Anterior cingulate cortex (tissue), 58 donors: ENCODE measurements at regions not wholly inside any gene's neighbourhood (a gene's known extent, or its start where the extent isn't known, plus 50 kb on each side); places are given as distances from the start of the nearest gene placed in this dataset.
A peak's percentile ranks its signal among the peaks of the same experiment; 100 is the strongest.
"Not testable (repeated sequence)": the region's sequence is repeated elsewhere in the genome, so short reads cannot be mapped to it uniquely, and the experiment has no call there.

Source experiments
- DNase-seq, 58 donors: peaks; one replicate each; lab custom pipeline; 2025; lab: John Stamatoyannopoulos, UW

DNA sequence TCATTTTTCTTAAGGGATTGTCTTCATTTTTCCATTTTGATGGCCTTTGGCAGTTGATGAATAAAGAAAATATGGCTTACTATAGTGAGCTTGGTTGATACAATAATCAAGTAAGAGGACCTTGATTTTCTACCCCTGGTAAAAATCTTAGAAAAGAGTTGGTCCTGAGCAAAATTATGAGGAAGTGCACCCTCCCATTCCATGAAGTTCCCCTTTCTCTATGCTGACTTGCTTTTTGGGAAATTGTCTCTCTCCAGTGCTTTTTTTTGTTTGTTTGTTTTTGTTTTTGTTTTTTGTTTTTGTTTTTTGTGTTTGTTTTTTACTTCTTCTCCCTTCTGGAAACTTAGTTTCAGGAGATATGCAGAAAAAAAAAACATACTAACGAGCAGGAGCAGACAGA is 449.2 kb upstream of the ACTBL2 start:
- no peak for DNase-seq

DNA sequence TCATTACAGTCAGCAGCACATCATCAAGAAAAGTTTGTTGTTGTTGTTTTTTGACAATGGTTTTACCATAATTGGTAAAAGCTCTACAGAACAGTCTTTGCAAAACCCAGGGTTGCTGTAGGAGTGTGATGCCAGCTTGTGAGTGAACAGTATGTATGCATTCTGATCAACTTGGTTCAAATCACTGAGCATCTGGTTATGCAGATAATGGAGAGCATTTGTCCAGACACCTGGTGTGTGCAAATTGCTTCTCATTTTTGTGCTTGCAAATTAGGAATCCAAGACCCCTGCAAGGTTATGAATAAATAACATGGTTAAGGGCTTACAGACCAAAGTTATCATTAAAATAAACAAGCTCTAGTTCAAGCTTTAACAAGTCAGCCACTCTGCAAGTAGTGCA is 448.7 kb upstream of the ACTBL2 start:
- peak in 2 of 58 donors; percentile 1 to 15 for DNase-seq

DNA sequence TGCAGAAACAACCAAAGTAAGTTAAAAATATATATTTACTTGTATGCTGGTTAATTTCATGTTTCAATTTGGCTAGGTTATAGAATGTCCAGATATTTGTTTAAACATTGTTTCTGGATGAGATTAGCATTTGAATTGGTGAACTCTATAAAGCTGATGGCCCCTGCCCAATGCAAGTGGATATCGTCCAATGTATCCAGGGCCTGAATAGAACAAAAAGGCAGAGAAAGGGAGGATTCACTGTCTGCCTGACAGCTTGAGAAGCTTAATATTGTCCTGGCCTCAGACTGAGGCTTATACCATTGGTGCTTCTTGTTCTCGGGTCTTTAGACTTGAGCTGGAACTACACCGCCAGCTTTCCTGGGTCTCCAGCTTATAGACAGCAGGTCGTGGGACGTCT is 446.7 kb upstream of the ACTBL2 start:
- no peak for DNase-seq

DNA sequence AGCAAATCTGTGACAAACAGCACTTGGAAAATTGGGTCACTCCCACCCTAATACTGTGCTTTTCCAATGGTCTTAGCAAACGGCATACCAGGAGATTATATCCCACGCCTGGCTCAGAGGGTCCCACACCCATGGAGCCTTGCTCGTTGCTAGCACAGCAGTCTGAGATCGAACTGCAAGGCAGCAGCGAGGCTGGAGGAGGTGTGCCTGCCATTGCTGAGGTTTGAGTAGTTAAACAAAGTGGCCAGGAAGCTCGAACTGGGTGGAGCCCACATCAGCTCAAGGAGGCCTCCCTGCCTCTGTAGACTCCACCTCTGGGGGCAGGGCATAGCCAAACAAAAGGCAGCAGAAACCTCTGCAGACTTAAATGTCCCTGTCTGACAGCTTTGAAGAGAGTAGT is 440.5 kb upstream of the ACTBL2 start:
- DNase-seq: not testable (repeated sequence)

DNA sequence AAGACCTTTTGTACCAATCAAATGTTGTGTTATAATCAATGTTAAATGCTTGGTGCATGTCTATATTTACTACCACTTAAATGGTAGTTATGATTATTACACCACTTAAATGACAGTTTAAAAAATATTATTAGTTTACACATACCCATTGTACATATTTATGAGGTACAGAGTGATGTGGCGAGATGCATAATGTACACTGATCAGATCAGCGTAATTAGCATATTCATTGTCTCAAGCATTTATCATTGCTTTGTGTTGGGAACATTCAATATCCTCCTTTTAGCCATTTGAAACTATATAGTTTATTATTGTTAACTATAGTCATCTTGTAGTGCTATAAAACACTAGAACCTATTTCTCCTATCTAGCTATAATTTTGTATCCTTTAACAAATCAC is 434.4 kb upstream of the ACTBL2 start:
- DNase-seq: no peak

- DNase-seq: no peak
Measured at GRCh38 chr5:57915536-57915935, 432.9 kb upstream of the ACTBL2 start.

DNA sequence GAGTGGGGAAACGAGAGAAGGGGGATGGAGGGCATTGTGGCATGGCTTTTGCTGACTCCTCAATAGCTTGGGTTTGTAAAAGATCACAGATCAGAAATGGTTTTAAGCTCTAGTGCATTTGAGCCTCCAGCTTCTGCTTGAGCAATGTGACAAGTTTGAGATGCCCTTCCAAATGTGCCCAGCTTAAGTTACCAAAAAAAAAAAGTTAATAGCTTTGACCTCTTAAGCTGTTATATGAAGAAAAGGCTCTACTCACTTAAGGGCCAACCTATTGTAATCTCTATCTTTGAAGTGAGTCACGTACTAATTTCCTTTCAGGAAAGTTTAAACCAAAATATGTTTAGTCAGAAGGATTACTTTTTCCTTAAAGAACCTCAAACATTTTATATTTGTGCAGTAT is 428.8 kb upstream of the ACTBL2 start:
- DNase-seq: no peak

GRCh38 chr5:57906671-57907070 is 424.1 kb upstream of the ACTBL2 start:
- peak in 2 of 58 donors; percentile 6 to 11 for DNase-seq

- DNase-seq: no peak
Measured at GRCh38 chr5:57903458-57903857, 420.8 kb upstream of the ACTBL2 start.

DNA sequence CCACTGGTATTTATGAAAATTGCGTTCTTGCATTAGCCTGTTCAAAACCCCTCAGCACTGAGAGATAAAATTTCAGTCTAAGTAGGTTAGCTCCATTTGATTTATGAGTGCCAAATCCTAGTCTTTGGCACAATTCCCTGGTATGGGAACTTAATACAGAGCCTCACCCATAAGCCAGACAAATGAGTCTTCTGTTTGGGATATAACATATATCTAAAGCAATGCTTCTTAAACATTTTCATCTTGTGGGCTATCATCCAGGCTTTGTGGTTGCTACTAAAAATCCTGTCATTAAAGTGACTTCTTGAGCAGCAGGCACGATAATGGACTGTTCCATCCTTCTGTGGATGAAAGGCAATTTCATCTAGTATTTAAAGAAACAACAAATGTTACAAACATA is 419.5 kb upstream of the ACTBL2 start:
- DNase-seq: no peak

DNA sequence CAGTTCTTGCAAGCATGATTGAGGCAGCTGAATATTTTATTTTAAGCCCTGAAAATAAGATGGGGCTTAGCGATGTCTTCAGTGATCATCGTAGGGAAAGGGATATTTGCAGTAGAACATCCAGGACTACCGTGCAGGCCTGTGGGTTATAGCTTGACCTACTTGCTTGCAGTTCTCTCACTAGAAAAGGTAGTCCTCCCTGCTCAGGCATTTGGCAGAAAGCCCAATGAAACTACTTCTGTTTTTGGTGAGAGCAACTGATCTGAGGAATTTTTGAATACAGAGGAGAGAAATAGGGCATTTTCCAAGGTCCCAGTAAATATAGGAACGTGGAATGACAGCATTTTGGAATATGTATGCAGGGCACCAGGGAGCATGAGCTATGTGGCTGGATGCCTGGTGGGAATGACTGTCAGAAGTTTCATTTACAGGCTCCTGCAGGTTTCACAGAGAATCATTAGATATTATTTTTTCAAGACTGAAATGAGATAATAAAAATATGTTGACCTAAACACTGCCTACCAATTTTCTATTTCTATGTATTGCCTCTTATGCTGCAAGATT is 417.9 kb upstream of the ACTBL2 start:
- peak in 4 of 58 donors; percentile 1 to 28 (median 4) for DNase-seq

DNA sequence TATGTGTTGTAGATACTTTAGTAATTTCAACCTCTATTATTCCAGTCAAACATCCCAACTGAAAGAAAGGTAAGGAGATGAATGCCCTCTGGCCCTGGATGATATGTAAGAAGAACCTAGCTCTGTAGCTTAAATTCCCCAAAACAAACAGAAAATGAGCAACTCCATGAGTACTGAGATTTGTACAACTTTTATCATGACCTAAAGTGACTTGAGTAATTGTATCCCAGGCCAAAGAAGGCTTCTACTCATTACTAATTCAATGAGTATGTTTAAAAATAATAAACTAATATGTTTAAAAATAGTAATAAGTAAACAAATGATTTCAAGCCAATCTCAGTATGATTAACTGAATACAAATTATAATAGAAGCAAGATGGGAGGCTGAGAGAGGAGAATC is 414.0 kb upstream of the ACTBL2 start:
- no peak for DNase-seq

- DNase-seq: no peak
Measured at GRCh38 chr5:57895766-57896165, 413.2 kb upstream of the ACTBL2 start.

- no peak for DNase-seq
Measured at GRCh38 chr5:57893926-57894325, 411.3 kb upstream of the ACTBL2 start.

DNA sequence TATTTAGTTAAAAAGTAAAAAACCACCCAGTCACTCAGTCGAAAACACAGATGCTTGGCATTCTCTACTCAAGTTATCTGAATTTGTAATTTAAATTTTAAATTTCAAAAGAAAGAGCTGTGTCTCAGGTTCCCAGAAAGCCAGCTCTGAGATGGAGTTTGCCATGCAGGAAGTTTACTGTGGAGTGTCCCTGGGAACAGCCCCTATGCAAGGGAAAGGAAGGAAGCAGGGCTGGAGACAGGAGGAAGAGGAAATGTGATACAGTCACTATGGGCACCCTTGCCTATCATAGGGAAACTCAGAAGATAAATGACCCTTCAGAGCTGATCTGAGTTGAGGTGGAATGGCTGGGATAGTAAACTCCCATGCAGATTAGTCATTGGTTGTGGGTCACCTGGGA is 408.8 kb upstream of the ACTBL2 start:
- DNase-seq: no peak

DNA sequence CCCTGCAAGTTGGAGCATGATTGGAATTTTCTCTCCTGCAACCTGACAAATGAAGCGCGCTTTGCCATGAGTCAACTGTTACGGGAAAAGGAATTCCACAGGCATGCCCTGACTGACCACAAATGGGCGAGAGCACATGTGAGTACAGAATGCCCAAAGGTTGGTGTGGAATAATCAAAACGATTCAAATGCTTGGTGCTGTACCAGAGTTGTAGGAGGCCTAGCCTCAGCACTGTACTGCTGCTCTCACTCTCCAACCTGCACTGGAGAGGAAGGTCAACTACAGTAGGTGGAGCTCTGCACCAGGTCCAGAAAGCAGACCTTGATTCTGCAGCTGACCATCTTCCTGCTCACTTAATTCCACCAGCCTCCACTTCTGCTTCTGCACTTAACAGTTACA is 406.9 kb upstream of the ACTBL2 start:
- no peak for DNase-seq

GRCh38 chr5:57887851-57888621 is 405.4 kb upstream of the ACTBL2 start:
- DNase-seq: peak in 18 of 58 donors; percentile 3 to 44 (median 15)

GRCh38 chr5:57884346-57885102 is 401.9 kb upstream of the ACTBL2 start:
- no peak for DNase-seq

- no peak for DNase-seq
Measured at GRCh38 chr5:57880216-57880615, 397.6 kb upstream of the ACTBL2 start.

DNA sequence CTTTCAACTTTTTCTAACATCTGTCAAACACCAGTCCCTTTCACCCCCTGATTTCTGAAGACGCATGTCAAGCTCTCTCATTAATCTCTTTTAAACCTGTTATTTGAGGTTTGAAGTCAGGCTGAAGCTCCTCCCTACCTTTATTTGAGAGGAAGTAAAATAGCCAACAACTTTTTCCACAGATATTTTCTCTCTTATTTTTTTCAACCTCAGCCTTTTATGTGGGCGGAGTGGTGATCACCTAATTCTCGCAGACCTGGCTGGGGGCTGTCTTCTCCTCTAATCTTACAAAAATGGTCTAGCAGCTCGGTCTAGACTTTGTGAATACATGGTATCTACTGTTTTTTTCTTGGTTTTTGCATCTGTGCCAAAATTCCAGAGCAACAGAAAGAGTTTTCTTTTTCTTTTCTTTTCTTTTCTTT is 395.7 kb upstream of the ACTBL2 start:
- no peak for DNase-seq

DNA sequence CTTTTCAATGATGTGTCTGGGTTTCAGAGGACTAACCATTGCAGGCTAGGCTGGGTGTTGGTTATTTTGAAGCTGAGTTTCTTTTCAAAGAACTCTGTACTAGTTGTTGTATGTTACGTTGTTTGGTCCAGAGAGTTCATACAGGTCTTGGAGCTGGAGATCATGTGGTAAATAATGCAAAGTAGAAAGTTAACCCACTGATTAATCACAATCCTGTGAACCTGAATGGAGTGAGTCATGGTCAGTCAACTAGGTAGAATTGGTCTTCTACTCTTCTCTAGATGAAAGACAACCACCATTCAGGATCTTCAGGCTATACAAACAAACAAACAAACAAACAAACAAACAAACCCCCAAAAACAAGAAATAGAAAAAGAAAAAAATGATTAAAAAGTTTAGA is 388.9 kb upstream of the ACTBL2 start:
- no peak for DNase-seq

DNA sequence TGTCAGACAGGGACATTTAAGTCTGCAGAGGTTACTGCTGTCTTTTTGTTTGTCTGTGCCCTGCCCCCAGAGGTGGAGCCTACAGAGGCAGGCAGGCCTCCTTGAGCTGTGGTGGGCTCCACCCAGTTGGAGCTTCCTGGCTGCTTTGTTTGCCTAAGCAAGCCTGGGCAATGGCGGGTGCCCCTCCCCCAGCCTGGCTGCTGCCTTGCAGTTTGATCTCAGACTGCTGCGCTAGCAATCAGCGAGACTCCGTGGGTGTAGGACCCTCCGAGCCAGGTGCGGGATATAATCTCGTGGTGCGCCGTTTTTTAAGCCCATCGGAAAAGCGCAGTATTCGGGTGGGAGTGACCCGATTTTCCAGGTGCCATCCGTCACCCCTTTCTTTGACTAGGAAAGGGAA is 387.7 kb upstream of the ACTBL2 start:
- not testable (repeated sequence) for DNase-seq
